B cell (primary cell): ENCODE measurements at regions not wholly inside any gene's neighbourhood (a gene's known extent, or its start where the extent isn't known, plus 50 kb on each side); places are given as distances from the start of the nearest gene placed in this dataset. TPM values are rescaled to one million over a fixed set of nuclear protein-coding genes. Genes with fewer than 3 reads are reported as not detected.

Experiments used
- ATAC-seq: fragments of 200-7000 bp; cut with Tn5 transposase; one replicate; pipeline ENCODE4 v1.10.0; 2021; ENCODE audit warnings: low read depth, mild to moderate bottlenecking, moderate number of reproducible peaks, moderate library complexity
- CTCF ChIA-PET: fragments of 350-600 bp; sonication (Branson Sonifier 250); formaldehyde crosslinking; loops from one replicate; lab custom pipeline; 2021; ENCODE audit warnings: antibody characterized with exemption, inconsistent platforms; lab: Charles Lee
- POLR2A ChIA-PET: fragments of 350-600 bp; sonication (Branson Sonifier 250); formaldehyde crosslinking; loops from one replicate; lab custom pipeline; 2021; ENCODE audit warnings: antibody characterized with exemption; lab: Charles Lee
- DNase-seq: peaks from one replicate; pipeline ENCODE4 v3.0.0; 2013
- H2AFZ ChIP-seq: 2 replicates; pipeline ENCODE4 v1.6.1; 2012; ENCODE audit warnings: mild to moderate bottlenecking, low read depth, low read length; ENCODE audit not compliant: insufficient read depth, poor library complexity, severe bottlenecking
- H3K27ac ChIP-seq, 2 donors: 1 replicate in 1 of 2; 2 replicates in 1 of 2; pipeline ENCODE4 v1.5.1; 2012 to 2013; ENCODE audit warnings: low read length in 2 of 2, mild to moderate bottlenecking in 2 of 2, moderate library complexity in 1 of 2
- H3K27me3 ChIP-seq, 4 experiments: fragments of 200-600 bp in 1 of 4; sonication (generic) in 1 of 4; replicated peaks in 1 of 4; 1 replicate in 2 of 4; 2 replicates in 2 of 4; pipeline versions ENCODE4 v1.6.1 to v1.7.0; 2013 to 2016; ENCODE audit warnings: low read length in 3 of 4, mild to moderate bottlenecking in 2 of 4, mixed read lengths in 1 of 4, moderate library complexity in 1 of 4; ENCODE audit not compliant: insufficient read depth in 4 of 4, control insufficient read depth in 3 of 4; ENCODE audit errors: control extremely low read depth in 1 of 4
- H3K36me3 ChIP-seq, 2 experiments: replicated peaks in 1 of 2; 1 replicate in 1 of 2; 2 replicates in 1 of 2; pipeline versions ENCODE4 v1.6.1 to v1.7.1; 2013; ENCODE audit warnings: low read length in 1 of 2; ENCODE audit not compliant: insufficient read depth in 2 of 2, control insufficient read depth in 1 of 2; ENCODE audit errors: control extremely low read depth in 1 of 2, extremely low read depth in 1 of 2
- H3K4me1 ChIP-seq, 2 donors: fragments of 200-600 bp in 1 of 2; sonication (generic) in 1 of 2; 1 replicate in 1 of 2; 2 replicates in 1 of 2; pipeline versions ENCODE4 v1.5.1 to v1.6.1; 2013 to 2017; ENCODE audit warnings: low read length in 2 of 2; ENCODE audit not compliant: control insufficient read depth in 2 of 2, insufficient read depth in 2 of 2
- H3K4me2 ChIP-seq: replicated peaks from 2 replicates; pipeline ENCODE3; 2012; ENCODE audit warnings: mild to moderate bottlenecking, low read depth, low read length; ENCODE audit not compliant: poor library complexity, severe bottlenecking
- H3K4me3 ChIP-seq, 5 experiments: fragments of 200-600 bp in 1 of 5; sonication (generic) in 1 of 5; 1 replicate in 3 of 5; 2 replicates in 2 of 5; pipeline versions ENCODE4 v1.5.1 to v1.7.0; 2011 to 2016; ENCODE audit warnings: low read length in 4 of 5, mild to moderate bottlenecking in 4 of 5, low read depth in 2 of 5, control low read depth in 1 of 5, moderate library complexity in 1 of 5; ENCODE audit not compliant: insufficient read depth in 1 of 5; ENCODE audit errors: control extremely low read depth in 1 of 5, extremely low read depth in 1 of 5
- H3K79me2 ChIP-seq: fragments of 200-600 bp; sonication (generic); one replicate; pipeline ENCODE4 v1.6.0; 2016; ENCODE audit warnings: low read length; ENCODE audit not compliant: control insufficient read depth, insufficient read depth
- H3K9ac ChIP-seq: fragments of 200-600 bp; sonication (generic); 2 replicates; pipeline ENCODE4 v1.6.1; 2017; ENCODE audit warnings: mild to moderate bottlenecking, low read length, moderate library complexity
- H3K9me3 ChIP-seq, 3 donors: one replicate each; pipeline versions ENCODE4 v1.6.1 to v1.7.1; 2013; ENCODE audit warnings: low read length in 2 of 3; ENCODE audit not compliant: control insufficient read depth in 2 of 3, insufficient read depth in 1 of 3; ENCODE audit errors: control extremely low read depth in 1 of 3
- H4K20me1 ChIP-seq: 2 replicates; pipeline ENCODE4 v1.6.0; 2012; ENCODE audit warnings: mild to moderate bottlenecking, low read length; ENCODE audit not compliant: insufficient read depth, control insufficient read depth, poor library complexity, severe bottlenecking
- H3K27ac Mint-ChIP-seq: one replicate; pipeline ENCODE4 v1.8.0; 2021; ENCODE audit warnings: mixed read lengths
- H3K27me3 Mint-ChIP-seq: one replicate; pipeline ENCODE4 v1.8.0; 2021; ENCODE audit warnings: mixed read lengths
- H3K4me1 Mint-ChIP-seq: one replicate; pipeline ENCODE4 v1.8.0; 2021; ENCODE audit warnings: mixed read lengths
- H3K4me3 Mint-ChIP-seq: one replicate; pipeline ENCODE4 v1.8.0; 2021; ENCODE audit warnings: mixed read lengths
- H3K9me3 Mint-ChIP-seq: one replicate; pipeline ENCODE4 v1.8.0; 2022; ENCODE audit warnings: mixed read lengths; ENCODE audit not compliant: insufficient read depth
- CTCF ChIP-seq: fragments of 200-600 bp; IDR thresholded peaks from one replicate; pipeline ENCODE4 v1.8.0; 2022; ENCODE audit warnings: antibody characterized with exemption, mild to moderate bottlenecking
- EZH2 ChIP-seq: IDR thresholded peaks from 2 replicates; pipeline ENCODE4 v1.6.1; 2012; ENCODE audit warnings: borderline replicate concordance, low read depth, mild to moderate bottlenecking, moderate library complexity, low read length; ENCODE audit not compliant: insufficient read depth, poor library complexity, severe bottlenecking
- WGBS: methylation state at CpG from one replicate; pipeline ENCODE4 v1.1.5; 2013; ENCODE audit warnings: missing lambda C conversion rate; ENCODE audit not compliant: insufficient coverage; 5-methylcytosine and 5-hydroxymethylcytosine counted together
- intact Hi-C: fragments of 100-400 bp; cut with micrococcal nuclease; formaldehyde crosslinking; loops from one replicate; pipeline ENCODE4 v1.10.0; 2022
- small RNA-seq: library from RNA; depleted of rRNA; stranded (forward); fragments of <200 nt; gene quantifications from one replicate; pipeline ENCODE3, GENCODE V24; 2012; ENCODE audit warnings: low replicate concordance, low read depth; ENCODE audit not compliant: insufficient read length

- H3K27me3 Mint-ChIP-seq = no peaks in the 10 kb centered on the region
- intact Hi-C loops = no loop called here
- no peak for TF ChIP-seq EZH2
- no peak for TF ChIP-seq CTCF
- no peak overlapping the region for H3K4me3 ChIP-seq
- no peak overlapping the region for H3K27ac Mint-ChIP-seq
- no peaks in the 10 kb centered on the region for H3K4me1 Mint-ChIP-seq
- no peaks in the 10 kb centered on the region for H3K36me3 ChIP-seq
- no peak overlapping the region for H2AFZ ChIP-seq
- no peak for ATAC-seq
- no CpG with 5 or more reads among the region's 1 CpG for WGBS
- no peak overlapping the region for H3K27ac ChIP-seq
- H3K9me3 Mint-ChIP-seq = peaks cover 7% of the 10 kb centered on the region
- CTCF ChIA-PET = no interaction called here
- H3K4me1 ChIP-seq = no peaks in the 10 kb centered on the region
- H3K27me3 ChIP-seq = no peaks in the 10 kb centered on the region
- H3K4me3 Mint-ChIP-seq = no peak overlapping the region
- H3K79me2 ChIP-seq = no peaks in the 10 kb centered on the region
- no peak for DNase-seq
- H4K20me1 ChIP-seq = no peaks in the 10 kb centered on the region
- H3K9me3 ChIP-seq = peaks cover 0 to 1% (median 0%) of the 10 kb centered on the region in 3 donors
- POLR2A ChIA-PET = no interaction called here
- no peak overlapping the region for H3K9ac ChIP-seq
- H3K4me2 ChIP-seq = no peak overlapping the region
Measured at GRCh38 chr4:134260126-134260525, 58.5 kb upstream of the PABPC4L start.

Small RNA genes lying in the stretch of these regions (small RNA-seq; reads per million reads assigned to genes)
- not detected for gene AC104619.4
- gene RF00026 = not detected
